ENCODE measurements at regions not wholly inside any gene's neighbourhood (a gene's known extent, or its start where the extent isn't known, plus 50 kb on each side); places are given as distances from the start of the nearest gene placed in this dataset.
"Not testable (repeated sequence)": the region's sequence is repeated elsewhere in the genome, so short reads cannot be mapped to it uniquely, and the experiment has no call there.

GRCh38 chr9:29625292-29625731, 2052.0 kb upstream of the C9orf72 start:
- no peaks in the 10 kb centered on the region for H3K27me3 Mint-ChIP-seq
- no peak for DNase-seq
- H3K9me3 Mint-ChIP-seq, result peaks cover 0 to 10% (median 3%) of the 10 kb centered on the region in 7 donors
- H3K36me3 Mint-ChIP-seq, result no peaks in the 10 kb centered on the region
- ATAC-seq (ENCODE audit: low read depth in 2 of 2), result no peak
- no peak overlapping the region for H3K27ac Mint-ChIP-seq
- no peak overlapping the region for H3K4me3 Mint-ChIP-seq
- no peaks in the 10 kb centered on the region for H3K4me1 Mint-ChIP-seq

- no peaks in the 10 kb centered on the region for H3K36me3 Mint-ChIP-seq
- no peaks in the 10 kb centered on the region for H3K4me1 Mint-ChIP-seq
- peaks cover 0 to 10% (median 3%) of the 10 kb centered on the region in 7 donors for H3K9me3 Mint-ChIP-seq
Observed at GRCh38 chr9:29625931-29626330, 2052.7 kb upstream of the C9orf72 start.

GRCh38 chr9:29628856-29629255, 2055.6 kb upstream of the C9orf72 start:
- H3K36me3 Mint-ChIP-seq; H3K27ac Mint-ChIP-seq; DNase-seq; H3K27me3 Mint-ChIP-seq; H3K4me1 Mint-ChIP-seq; ATAC-seq (ENCODE audit: low read depth in 2 of 2); H3K4me3 Mint-ChIP-seq: not testable (repeated sequence)
- H3K9me3 Mint-ChIP-seq, result peaks cover 0 to 12% (median 3%) of the 10 kb centered on the region in 7 donors

More at GRCh38 chr9:29625931-29626330, 2052.7 kb upstream of the C9orf72 start:
- ATAC-seq (ENCODE audit: low read depth in 2 of 2), result no peak
- no peak overlapping the region for H3K4me3 Mint-ChIP-seq
- no peak overlapping the region for H3K27ac Mint-ChIP-seq
- no peak for DNase-seq
- no peaks in the 10 kb centered on the region for H3K27me3 Mint-ChIP-seq

- Mint-ChIP-seq H3K36me3 (no peaks in the 10 kb centered on the region), H3K27me3 (no peaks in the 10 kb centered on the region), H3K4me1 (no peaks in the 10 kb centered on the region), H3K9me3 (peaks cover 0 to 4% (median 0%) of the 10 kb centered on the region in 7 donors), H3K4me3 (no peak overlapping the region), H3K27ac (no peak overlapping the region)
- DNase-seq, result no peak
- no peak for ATAC-seq (ENCODE audit: low read depth in 2 of 2)
Observed at GRCh38 chr9:29637471-29638237, 2064.4 kb upstream of the C9orf72 start.

GRCh38 chr9:29640507-29640906, 2067.2 kb upstream of the C9orf72 start:
- H3K27me3 Mint-ChIP-seq, result no peaks in the 10 kb centered on the region
- ATAC-seq (ENCODE audit: low read depth in 2 of 2) (no peak), DNase-seq (no peak)
- H3K36me3 Mint-ChIP-seq, result no peaks in the 10 kb centered on the region
- H3K4me3 Mint-ChIP-seq, result no peak overlapping the region
- H3K9me3 Mint-ChIP-seq, result peaks cover 0 to 3% (median 0%) of the 10 kb centered on the region in 7 donors
- no peak overlapping the region for H3K27ac Mint-ChIP-seq
- H3K4me1 Mint-ChIP-seq, result no peaks in the 10 kb centered on the region

GRCh38 chr9:29644514-29644913, 2071.2 kb upstream of the C9orf72 start:
- no peaks in the 10 kb centered on the region for H3K4me1 Mint-ChIP-seq
- no peak for ATAC-seq (ENCODE audit: low read depth in 2 of 2)
- H3K9me3 Mint-ChIP-seq, result peaks cover 0 to 4% (median 0%) of the 10 kb centered on the region in 7 donors
- H3K4me3 Mint-ChIP-seq, result no peak overlapping the region
- no peak for DNase-seq
- no peaks in the 10 kb centered on the region for H3K27me3 Mint-ChIP-seq
- H3K27ac Mint-ChIP-seq, result no peak overlapping the region
- no peaks in the 10 kb centered on the region for H3K36me3 Mint-ChIP-seq

GRCh38 chr9:29647451-29647850, 2074.2 kb upstream of the C9orf72 start:
- Mint-ChIP-seq H3K9me3 (peaks cover 0 to 4% (median 0%) of the 10 kb centered on the region in 7 donors), H3K36me3 (no peaks in the 10 kb centered on the region), H3K27ac (no peak overlapping the region), H3K4me1 (no peaks in the 10 kb centered on the region), H3K4me3 (no peak overlapping the region), H3K27me3 (no peaks in the 10 kb centered on the region)
- DNase-seq (no peak), ATAC-seq (ENCODE audit: low read depth in 2 of 2) (no peak)

GRCh38 chr9:29648132-29648531, 2074.9 kb upstream of the C9orf72 start:
- DNase-seq, result no peak
- Mint-ChIP-seq H3K36me3 (no peaks in the 10 kb centered on the region), H3K9me3 (peaks cover 0 to 4% (median 0%) of the 10 kb centered on the region in 7 donors), H3K27me3 (no peaks in the 10 kb centered on the region), H3K4me3 (no peak overlapping the region), H3K4me1 (no peaks in the 10 kb centered on the region), H3K27ac (no peak overlapping the region)
- ATAC-seq (ENCODE audit: low read depth in 2 of 2), result no peak

- H3K27me3 Mint-ChIP-seq, result no peaks in the 10 kb centered on the region
- H3K9me3 Mint-ChIP-seq, result peaks cover 0 to 4% (median 0%) of the 10 kb centered on the region in 7 donors
- H3K36me3 Mint-ChIP-seq, result no peaks in the 10 kb centered on the region
- ATAC-seq (ENCODE audit: low read depth in 2 of 2), result no peak
- H3K27ac Mint-ChIP-seq, result no peak overlapping the region
- DNase-seq, result no peak
- H3K4me3 Mint-ChIP-seq, result no peak overlapping the region
- H3K4me1 Mint-ChIP-seq, result no peaks in the 10 kb centered on the region
Observed at GRCh38 chr9:29648601-29649000, 2075.3 kb upstream of the C9orf72 start.

GRCh38 chr9:29656641-29657406, 2083.5 kb upstream of the C9orf72 start:
- no peaks in the 10 kb centered on the region for H3K4me1 Mint-ChIP-seq
- H3K27me3 Mint-ChIP-seq, result no peaks in the 10 kb centered on the region
- ATAC-seq (ENCODE audit: low read depth in 2 of 2) (no peak), DNase-seq (no peak)
- H3K4me3 Mint-ChIP-seq, result no peak overlapping the region
- no peaks in the 10 kb centered on the region for H3K36me3 Mint-ChIP-seq
- peaks cover 0 to 10% (median 6%) of the 10 kb centered on the region in 7 donors for H3K9me3 Mint-ChIP-seq
- no peak overlapping the region for H3K27ac Mint-ChIP-seq

GRCh38 chr9:29657821-29658220, 2084.5 kb upstream of the C9orf72 start:
- H3K9me3 Mint-ChIP-seq, result peaks cover 0 to 10% (median 6%) of the 10 kb centered on the region in 7 donors
- no peaks in the 10 kb centered on the region for H3K4me1 Mint-ChIP-seq
- no peak overlapping the region for H3K27ac Mint-ChIP-seq
- no peaks in the 10 kb centered on the region for H3K36me3 Mint-ChIP-seq
- no peak overlapping the region for H3K4me3 Mint-ChIP-seq
- DNase-seq (no peak), ATAC-seq (ENCODE audit: low read depth in 2 of 2) (no peak)
- no peaks in the 10 kb centered on the region for H3K27me3 Mint-ChIP-seq

GRCh38 chr9:29659014-29659413, 2085.7 kb upstream of the C9orf72 start:
- no peak overlapping the region for H3K27ac Mint-ChIP-seq
- H3K36me3 Mint-ChIP-seq, result no peaks in the 10 kb centered on the region
- no peak for ATAC-seq (ENCODE audit: low read depth in 2 of 2)
- no peaks in the 10 kb centered on the region for H3K4me1 Mint-ChIP-seq
- peaks cover 0 to 12% (median 6%) of the 10 kb centered on the region in 7 donors for H3K9me3 Mint-ChIP-seq
- H3K27me3 Mint-ChIP-seq, result no peaks in the 10 kb centered on the region
- no peak overlapping the region for H3K4me3 Mint-ChIP-seq
- no peak for DNase-seq

- Mint-ChIP-seq H3K4me1 (no peaks in the 10 kb centered on the region), H3K4me3 (no peak overlapping the region), H3K9me3 (peaks cover 0 to 13% (median 6%) of the 10 kb centered on the region in 7 donors), H3K36me3 (no peaks in the 10 kb centered on the region), H3K27ac (no peak overlapping the region), H3K27me3 (no peaks in the 10 kb centered on the region)
- DNase-seq (no peak), ATAC-seq (ENCODE audit: low read depth in 2 of 2) (no peak)
Observed at GRCh38 chr9:29659736-29660135, 2086.5 kb upstream of the C9orf72 start.

- Mint-ChIP-seq H3K27me3 (no peaks in the 10 kb centered on the region), H3K27ac (no peak overlapping the region), H3K4me3 (no peak overlapping the region), H3K4me1 (no peaks in the 10 kb centered on the region), H3K36me3 (no peaks in the 10 kb centered on the region), H3K9me3 (peaks cover 0 to 7% (median 2%) of the 10 kb centered on the region in 7 donors)
- no peak for DNase-seq
- no peak for ATAC-seq (ENCODE audit: low read depth in 2 of 2)
Observed at GRCh38 chr9:29668732-29669131, 2095.5 kb upstream of the C9orf72 start.

All from naive B cell (primary cell).